Naive thymus-derived CD4-positive, alpha-beta T cell (primary cell): ENCODE measurements at regions not wholly inside any gene's neighbourhood (a gene's known extent, or its start where the extent isn't known, plus 50 kb on each side); places are given as distances from the start of the nearest gene placed in this dataset.

Experiments used
- ATAC-seq: fragments of 150-1000 bp; cut with Tn5 transposase; 2 replicates; pipeline ENCODE4 v1.10.0; 2021; ENCODE audit warnings: mild to moderate bottlenecking, moderate library complexity
- CTCF ChIA-PET: fragments of 350-600 bp; sonication (Branson Sonifier 250); formaldehyde crosslinking; loops from one replicate; lab custom pipeline; 2021; ENCODE audit warnings: antibody characterized with exemption; lab: Charles Lee
- POLR2A ChIA-PET: fragments of 350-600 bp; sonication (Branson Sonifier 250); formaldehyde crosslinking; loops from one replicate; lab custom pipeline; 2021; ENCODE audit warnings: antibody characterized with exemption, inconsistent platforms; lab: Charles Lee
- DNase-seq, 9 donors: peaks; one replicate each; pipeline versions ENCODE4 v3.0.0 to v3.0.0-alpha.2; 2020 to 2022; ENCODE audit warnings: mixed read lengths in 1 of 9
- H3K27ac ChIP-seq: one replicate; pipeline ENCODE4 v1.7.0; 2013; ENCODE audit warnings: mild to moderate bottlenecking, low read depth, low read length, moderate library complexity
- H3K27me3 ChIP-seq, 2 donors: one replicate each; pipeline ENCODE4 v1.7.0; 2013; ENCODE audit warnings: low read length in 2 of 2, mild to moderate bottlenecking in 2 of 2, moderate library complexity in 2 of 2; ENCODE audit not compliant: control insufficient read depth in 2 of 2, insufficient read depth in 2 of 2
- H3K36me3 ChIP-seq, 3 experiments: 1 replicate in 2 of 3; 2 replicates in 1 of 3; pipeline ENCODE4 v1.7.0; 2013; ENCODE audit warnings: low read length in 3 of 3, mild to moderate bottlenecking in 3 of 3, moderate library complexity in 1 of 3; ENCODE audit not compliant: insufficient read depth in 3 of 3, control insufficient read depth in 2 of 3
- H3K4me1 ChIP-seq, 2 donors: one replicate each; pipeline ENCODE4 v1.7.0; 2013; ENCODE audit warnings: low read length in 2 of 2, mild to moderate bottlenecking in 2 of 2, moderate library complexity in 1 of 2; ENCODE audit not compliant: control insufficient read depth in 2 of 2, insufficient read depth in 2 of 2
- H3K4me3 ChIP-seq: 2 replicates; pipeline ENCODE4 v1.7.0; 2013; ENCODE audit warnings: mild to moderate bottlenecking, low read length
- H3K9me3 ChIP-seq, 3 experiments: 1 replicate in 2 of 3; 2 replicates in 1 of 3; pipeline ENCODE4 v1.7.0; 2013; ENCODE audit warnings: low read length in 3 of 3; ENCODE audit not compliant: control insufficient read depth in 2 of 3
- H3K27ac Mint-ChIP-seq, 9 donors: one replicate each; pipeline ENCODE4 v1.8.0; 2020 to 2022; ENCODE audit warnings: mixed read lengths in 9 of 9, mild to moderate bottlenecking in 8 of 9, moderate library complexity in 5 of 9, inconsistent platforms in 2 of 9
- H3K27me3 Mint-ChIP-seq, 5 donors: one replicate each; pipeline ENCODE4 v1.8.0; 2021 to 2022; ENCODE audit warnings: mixed read lengths in 5 of 5, mild to moderate bottlenecking in 1 of 5
- H3K36me3 Mint-ChIP-seq, 5 donors: one replicate each; pipeline ENCODE4 v1.8.0; 2020 to 2022; ENCODE audit warnings: mixed read lengths in 5 of 5, mild to moderate bottlenecking in 3 of 5, inconsistent platforms in 1 of 5
- H3K4me1 Mint-ChIP-seq, 7 donors: one replicate each; pipeline ENCODE4 v1.8.0; 2020 to 2022; ENCODE audit warnings: mixed read lengths in 7 of 7, mild to moderate bottlenecking in 3 of 7, inconsistent platforms in 1 of 7
- H3K4me3 Mint-ChIP-seq, 10 donors: one replicate each; pipeline ENCODE4 v1.8.0; 2020 to 2022; ENCODE audit warnings: mild to moderate bottlenecking in 10 of 10, mixed read lengths in 10 of 10, moderate library complexity in 6 of 10, inconsistent platforms in 2 of 10
- H3K9me3 Mint-ChIP-seq, 11 donors: one replicate each; pipeline ENCODE4 v1.8.0; 2020 to 2022; ENCODE audit warnings: mixed read lengths in 11 of 11, mild to moderate bottlenecking in 4 of 11, inconsistent platforms in 1 of 11, moderate library complexity in 1 of 11
- intact Hi-C, 2 donors: fragments of 100-400 bp; cut with micrococcal nuclease; formaldehyde crosslinking; loops; one replicate each; pipeline ENCODE4 v1.15.1; 2023

GRCh38 chr18:44597797-44598196, 82.9 kb upstream of the SETBP1 start:
- ChIA-PET CTCF (no interaction called here), POLR2A (no interaction called here)
- no peak overlapping the region for H3K4me3 Mint-ChIP-seq
- intact Hi-C loops: no loop called here
- Histone ChIP-seq H3K9me3 (no peaks in the 10 kb centered on the region), H3K4me1 (no peaks in the 10 kb centered on the region), H3K27ac (no peak overlapping the region), H3K27me3 (no peaks in the 10 kb centered on the region), H3K36me3 (no peaks in the 10 kb centered on the region), H3K4me3 (no peak overlapping the region)
- H3K9me3 Mint-ChIP-seq: peaks cover 0 to 4% (median 0%) of the 10 kb centered on the region in 11 donors
- H3K4me1 Mint-ChIP-seq: peaks cover 0 to 4% (median 0%) of the 10 kb centered on the region in 7 donors
- H3K36me3 Mint-ChIP-seq: no peaks in the 10 kb centered on the region
- H3K27me3 Mint-ChIP-seq: peaks cover 7 to 20% (median 8%) of the 10 kb centered on the region in 5 donors
- H3K27ac Mint-ChIP-seq: no peak overlapping the region
- ATAC-seq (no peak), DNase-seq (no peak)

DNA sequence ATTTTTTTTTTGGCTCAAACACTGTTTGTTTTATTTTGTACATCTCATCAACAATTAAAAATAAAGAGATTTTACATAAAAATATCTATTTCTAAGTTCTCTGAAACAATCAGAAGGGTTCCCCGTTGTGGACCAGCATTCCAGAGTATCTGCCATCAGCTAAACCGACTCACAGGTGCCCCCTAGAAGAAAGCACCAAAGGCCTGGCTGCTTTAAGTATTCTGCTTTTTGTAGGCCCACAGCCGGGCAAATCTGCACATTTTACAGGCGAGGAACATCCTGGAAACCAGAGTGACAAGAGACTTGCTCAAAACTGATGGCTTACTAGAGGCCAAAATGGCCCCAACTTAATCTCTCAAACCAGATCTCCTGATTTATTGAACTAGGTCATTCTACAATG, 82.2 kb upstream of the SETBP1 start:
- Mint-ChIP-seq H3K36me3 (no peaks in the 10 kb centered on the region), H3K27me3 (peaks cover 7 to 17% (median 8%) of the 10 kb centered on the region in 5 donors), H3K27ac (no peak overlapping the region), H3K9me3 (peaks cover 0 to 4% (median 0%) of the 10 kb centered on the region in 11 donors), H3K4me3 (no peak overlapping the region), H3K4me1 (peaks cover 0 to 4% (median 0%) of the 10 kb centered on the region in 7 donors)
- ATAC-seq (no peak), DNase-seq (no peak)
- Histone ChIP-seq H3K4me1 (no peaks in the 10 kb centered on the region), H3K4me3 (no peak overlapping the region), H3K27ac (no peak overlapping the region), H3K9me3 (no peaks in the 10 kb centered on the region), H3K36me3 (no peaks in the 10 kb centered on the region), H3K27me3 (no peaks in the 10 kb centered on the region)
- POLR2A ChIA-PET: no interaction called here
- intact Hi-C loops: no loop called here
- CTCF ChIA-PET: no interaction called here

GRCh38 chr18:44599412-44599811, 81.3 kb upstream of the SETBP1 start:
- H3K27me3 Mint-ChIP-seq: peaks cover 4 to 13% (median 8%) of the 10 kb centered on the region in 5 donors
- no peak overlapping the region for H3K27ac Mint-ChIP-seq
- H3K4me1 Mint-ChIP-seq: peaks cover 0 to 4% (median 0%) of the 10 kb centered on the region in 7 donors
- no peaks in the 10 kb centered on the region for H3K9me3 ChIP-seq
- H3K4me3 Mint-ChIP-seq: no peak overlapping the region
- POLR2A ChIA-PET: no interaction called here
- DNase-seq (no peak), ATAC-seq (no peak)
- intact Hi-C loops: no loop called here
- no peaks in the 10 kb centered on the region for H3K27me3 ChIP-seq
- CTCF ChIA-PET: interaction anchor here (0.6 kb wide), 1 partner anchor 28 kb away, joined by 3 read pairs; no protein-coding TSS in a partner anchor
- no peaks in the 10 kb centered on the region for H3K4me1 ChIP-seq
- no peaks in the 10 kb centered on the region for H3K36me3 ChIP-seq
- no peak overlapping the region for H3K27ac ChIP-seq
- no peak overlapping the region for H3K4me3 ChIP-seq
- H3K9me3 Mint-ChIP-seq: peaks cover 0 to 4% (median 0%) of the 10 kb centered on the region in 11 donors
- no peaks in the 10 kb centered on the region for H3K36me3 Mint-ChIP-seq

DNA sequence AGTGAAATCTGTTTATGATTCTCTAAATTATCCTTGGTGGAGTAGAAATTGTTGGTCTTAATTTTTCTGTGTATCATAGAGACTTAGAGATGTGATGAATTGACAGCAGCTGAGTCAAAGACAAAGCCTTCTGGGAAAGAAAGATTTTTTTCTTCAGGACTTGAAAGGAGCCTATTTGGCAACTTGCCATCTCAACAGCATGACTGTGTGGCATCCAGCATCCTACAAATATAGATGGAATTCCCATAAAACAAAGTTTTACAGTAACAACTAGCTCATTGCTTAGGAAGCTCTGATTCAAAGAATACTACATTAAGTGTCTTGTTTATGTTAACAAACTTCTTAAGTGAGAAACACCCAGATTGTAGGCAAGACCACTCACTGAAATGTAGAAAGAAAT, 79.2 kb upstream of the SETBP1 start:
- Histone ChIP-seq H3K4me3 (no peak overlapping the region), H3K27ac (no peak overlapping the region)

GRCh38 chr18:44602380-44602779, 78.3 kb upstream of the SETBP1 start:
- Mint-ChIP-seq H3K9me3 (peaks cover 0 to 4% (median 0%) of the 10 kb centered on the region in 11 donors), H3K36me3 (no peaks in the 10 kb centered on the region)
- CTCF ChIA-PET: no interaction called here

More for the DNA sequence above, 79.2 kb upstream of the SETBP1 start:
- Mint-ChIP-seq H3K36me3 (no peaks in the 10 kb centered on the region), H3K4me3 (no peak overlapping the region), H3K27me3 (peaks cover 4 to 12% (median 7%) of the 10 kb centered on the region in 5 donors), H3K4me1 (peaks cover 0 to 4% (median 0%) of the 10 kb centered on the region in 7 donors), H3K27ac (no peak overlapping the region), H3K9me3 (peaks cover 0 to 4% (median 0%) of the 10 kb centered on the region in 11 donors)
- Histone ChIP-seq H3K4me1 (no peaks in the 10 kb centered on the region), H3K36me3 (no peaks in the 10 kb centered on the region), H3K9me3 (no peaks in the 10 kb centered on the region), H3K27me3 (no peaks in the 10 kb centered on the region)
- ATAC-seq (no peak), DNase-seq (no peak)
- ChIA-PET CTCF (interaction anchor here (0.8 kb wide), 1 partner anchor 62 kb away, joined by 3 read pairs; no protein-coding TSS in a partner anchor), POLR2A (no interaction called here)
- intact Hi-C loops: no loop called here

GRCh38 chr18:44602845-44603244, 77.8 kb upstream of the SETBP1 start:
- H3K4me1 ChIP-seq: no peaks in the 10 kb centered on the region
- H3K9me3 Mint-ChIP-seq: peaks cover 0 to 4% (median 0%) of the 10 kb centered on the region in 11 donors
- H3K4me3 Mint-ChIP-seq: no peak overlapping the region
- POLR2A ChIA-PET: no interaction called here
- no peaks in the 10 kb centered on the region for H3K4me1 Mint-ChIP-seq
- no peak overlapping the region for H3K27ac ChIP-seq
- CTCF ChIA-PET: no interaction called here
- intact Hi-C loops: no loop called here
- H3K9me3 ChIP-seq: no peaks in the 10 kb centered on the region
- H3K4me3 ChIP-seq: no peak overlapping the region
- no peak overlapping the region for H3K27ac Mint-ChIP-seq
- no peak for ATAC-seq
- no peak for DNase-seq
- H3K36me3 ChIP-seq: no peaks in the 10 kb centered on the region
- no peaks in the 10 kb centered on the region for H3K27me3 ChIP-seq
- peaks cover 0 to 5% (median 0%) of the 10 kb centered on the region in 5 donors for H3K27me3 Mint-ChIP-seq
- H3K36me3 Mint-ChIP-seq: no peaks in the 10 kb centered on the region

More at GRCh38 chr18:44602380-44602779, 78.3 kb upstream of the SETBP1 start:
- H3K36me3 ChIP-seq: no peaks in the 10 kb centered on the region
- no peak for ATAC-seq
- intact Hi-C loops: no loop called here
- DNase-seq: no peak
- H3K9me3 ChIP-seq: no peaks in the 10 kb centered on the region
- Mint-ChIP-seq H3K27ac (no peak overlapping the region), H3K4me1 (no peaks in the 10 kb centered on the region), H3K4me3 (no peak overlapping the region), H3K27me3 (peaks cover 0 to 5% (median under 1%) of the 10 kb centered on the region in 5 donors)
- H3K4me3 ChIP-seq: no peak overlapping the region
- no peak overlapping the region for H3K27ac ChIP-seq
- POLR2A ChIA-PET: no interaction called here
- no peaks in the 10 kb centered on the region for H3K4me1 ChIP-seq
- no peaks in the 10 kb centered on the region for H3K27me3 ChIP-seq

DNA sequence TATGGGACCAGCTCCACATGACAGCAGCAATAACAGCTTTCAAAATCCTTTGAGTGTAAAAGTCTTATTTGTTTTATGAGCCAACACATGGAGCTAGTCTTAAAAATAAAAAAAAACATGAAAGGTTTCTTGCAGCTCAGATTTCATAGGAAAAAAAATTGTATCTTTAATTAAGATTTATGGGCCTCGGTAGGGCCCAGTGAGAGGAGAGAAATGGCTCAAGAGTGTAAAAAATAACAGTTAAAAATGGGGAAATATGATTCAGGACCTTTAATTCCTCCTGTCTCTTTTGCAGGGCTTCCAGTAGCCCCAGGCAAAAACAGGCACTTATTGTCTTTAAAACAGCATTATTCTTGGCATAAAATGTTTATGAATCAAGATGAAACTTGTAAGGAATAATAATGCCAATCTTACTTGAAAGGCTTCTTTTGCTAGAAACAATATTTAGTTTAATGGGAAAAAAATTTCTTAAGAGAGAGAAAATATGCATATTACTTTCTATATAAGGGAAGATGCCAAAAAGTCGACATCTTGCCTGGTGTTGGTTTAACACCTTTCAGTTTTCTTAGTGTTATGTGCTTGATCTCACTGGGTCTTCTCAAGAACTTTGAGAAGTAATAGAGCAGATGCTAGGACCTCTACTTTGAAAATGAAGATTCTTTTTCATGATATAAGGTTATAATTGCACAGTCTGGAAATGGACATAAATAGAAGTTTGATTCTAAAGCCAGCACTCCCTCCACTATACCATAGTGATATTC, 71.3 kb upstream of the SETBP1 start:
- Mint-ChIP-seq H3K27me3 (peaks cover 3 to 14% (median 4%) of the 10 kb centered on the region in 5 donors), H3K9me3 (peaks cover 0 to 7% (median 0%) of the 10 kb centered on the region in 11 donors), H3K27ac (no peak overlapping the region), H3K4me1 (no peaks in the 10 kb centered on the region), H3K36me3 (no peaks in the 10 kb centered on the region), H3K4me3 (no peak overlapping the region)
- Histone ChIP-seq H3K27ac (no peak overlapping the region), H3K4me3 (no peak overlapping the region), H3K9me3 (no peaks in the 10 kb centered on the region), H3K36me3 (no peaks in the 10 kb centered on the region), H3K27me3 (no peaks in the 10 kb centered on the region), H3K4me1 (no peaks in the 10 kb centered on the region)
- ChIA-PET CTCF (no interaction called here), POLR2A (no interaction called here)
- ATAC-seq (no peak), DNase-seq (no peak)
- intact Hi-C loops: no loop called here
